OCI-LY1 (cell line): ENCODE measurements at regions not wholly inside any gene's neighbourhood (a gene's known extent, or its start where the extent isn't known, plus 50 kb on each side); places are given as distances from the start of the nearest gene placed in this dataset.

ENCODE experiments used
- EZH2 ChIP-seq: fragments of 200-600 bp; sonication (generic), shearing (Covaris generic); IDR thresholded peaks from 2 replicates; pipeline ENCODE4 v1.8.0; 2017; ENCODE audit warnings: borderline replicate concordance, mixed run types, mild to moderate bottlenecking, antibody characterized with exemption, low read length, moderate library complexity, mixed read lengths
- TF ChIP-seq, protein P1 (sequence below): fragments of 200-600 bp; sonication (generic), shearing (Covaris generic); IDR thresholded peaks from 2 replicates; pipeline ENCODE4 v1.5.1; 2017; ENCODE audit warnings: mild to moderate bottlenecking, antibody characterized with exemption, low read length, moderate library complexity, mixed read lengths

DNA sequence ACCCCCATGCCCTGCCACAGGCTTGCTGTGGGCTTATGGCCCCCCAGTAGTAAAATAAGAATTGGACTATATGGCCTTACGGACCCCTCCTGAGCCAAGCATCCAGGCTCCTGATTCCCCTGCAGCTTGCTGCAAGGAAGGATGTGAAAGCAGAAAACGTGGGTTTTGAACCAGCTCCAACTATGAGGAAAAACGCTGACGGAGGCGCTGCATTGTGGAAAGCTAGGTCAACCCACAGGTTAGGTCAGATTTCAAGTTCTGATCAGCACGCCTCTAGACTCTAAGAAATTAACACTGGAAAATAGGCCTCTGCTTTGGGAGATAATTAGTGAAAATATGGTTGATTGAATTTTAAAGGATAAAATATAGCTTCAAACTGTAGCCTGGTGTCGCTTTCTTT, 195.4 kb upstream of the HES1 start:
- TF ChIP-seq, protein P1, sequence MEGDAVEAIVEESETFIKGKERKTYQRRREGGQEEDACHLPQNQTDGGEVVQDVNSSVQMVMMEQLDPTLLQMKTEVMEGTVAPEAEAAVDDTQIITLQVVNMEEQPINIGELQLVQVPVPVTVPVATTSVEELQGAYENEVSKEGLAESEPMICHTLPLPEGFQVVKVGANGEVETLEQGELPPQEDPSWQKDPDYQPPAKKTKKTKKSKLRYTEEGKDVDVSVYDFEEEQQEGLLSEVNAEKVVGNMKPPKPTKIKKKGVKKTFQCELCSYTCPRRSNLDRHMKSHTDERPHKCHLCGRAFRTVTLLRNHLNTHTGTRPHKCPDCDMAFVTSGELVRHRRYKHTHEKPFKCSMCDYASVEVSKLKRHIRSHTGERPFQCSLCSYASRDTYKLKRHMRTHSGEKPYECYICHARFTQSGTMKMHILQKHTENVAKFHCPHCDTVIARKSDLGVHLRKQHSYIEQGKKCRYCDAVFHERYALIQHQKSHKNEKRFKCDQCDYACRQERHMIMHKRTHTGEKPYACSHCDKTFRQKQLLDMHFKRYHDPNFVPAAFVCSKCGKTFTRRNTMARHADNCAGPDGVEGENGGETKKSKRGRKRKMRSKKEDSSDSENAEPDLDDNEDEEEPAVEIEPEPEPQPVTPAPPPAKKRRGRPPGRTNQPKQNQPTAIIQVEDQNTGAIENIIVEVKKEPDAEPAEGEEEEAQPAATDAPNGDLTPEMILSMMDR = no peak
- TF ChIP-seq EZH2 = no peak
